A549 (cell line): ENCODE measurements at regions not wholly inside any gene's neighbourhood (a gene's known extent, or its start where the extent isn't known, plus 50 kb on each side); places are given as distances from the start of the nearest gene placed in this dataset.

Experiments
- CEBPB ChIP-seq, 2 experiments: fragments of >200 bp in 1 of 2; sonication (Bioruptor Twin) in 1 of 2; formaldehyde crosslinking in 1 of 2; IDR thresholded peaks; 2 replicates each; pipeline ENCODE4 v1.6.1; 2012 to 2016
- E2F6 ChIP-seq: IDR thresholded peaks from 2 replicates; pipeline ENCODE4 v1.6.1; 2012; ENCODE audit warnings: low read depth, borderline replicate concordance
- EP300 ChIP-seq, 2 experiments: fragments of >200 bp; sonication (Bioruptor Twin); formaldehyde crosslinking; IDR thresholded peaks; 2 replicates in 1 of 2; 3 replicates in 1 of 2; pipeline ENCODE4 v1.6.1; 2016 to 2017
- JUNB ChIP-seq: fragments of >200 bp; sonication (Bioruptor Twin); formaldehyde crosslinking; IDR thresholded peaks from 2 replicates; pipeline ENCODE4 v1.6.1; 2016
- KDM5A ChIP-seq: fragments of 200-600 bp; sonication (generic); IDR thresholded peaks from 2 replicates; pipeline ENCODE4 v1.6.1; 2016; ENCODE audit warnings: antibody characterized with exemption, mild to moderate bottlenecking
- NFE2L2 ChIP-seq: fragments of 150-350 bp; conservative IDR thresholded peaks from 2 replicates; pipeline ENCODE4 v1.6.1; 2014; ENCODE audit warnings: low read length
- POLR2A ChIP-seq: IDR thresholded peaks from 2 replicates; pipeline ENCODE4 v1.6.1; 2012; ENCODE audit warnings: mild to moderate bottlenecking, low read length
- POLR2AphosphoS2 ChIP-seq: conservative IDR thresholded peaks from 2 replicates; pipeline ENCODE4 v1.6.1; 2012; ENCODE audit warnings: low read length, improper control_type of control experiment, inconsistent platforms
- RAD21 ChIP-seq, 2 experiments: fragments of >200 bp in 1 of 2; sonication (Bioruptor Twin) in 1 of 2; formaldehyde crosslinking in 1 of 2; IDR thresholded peaks in 1 of 2; conservative IDR thresholded peaks in 1 of 2; 2 replicates in 1 of 2; 3 replicates in 1 of 2; pipeline ENCODE4 v1.6.1; 2012 to 2018; ENCODE audit warnings: inconsistent platforms in 1 of 2
- SREBF2 ChIP-seq: fragments of 450-650 bp; IDR thresholded peaks from 2 replicates; pipeline ENCODE4 v1.6.1; 2014; ENCODE audit warnings: mild to moderate bottlenecking, moderate library complexity
- USF2 ChIP-seq: fragments of 450-650 bp; IDR thresholded peaks from 2 replicates; pipeline ENCODE4 v1.6.1; 2014; ENCODE audit warnings: antibody characterized with exemption
- TF ChIP-seq, protein P1 (sequence below): fragments of >200 bp; sonication (Bioruptor Twin); formaldehyde crosslinking; IDR thresholded peaks from 3 replicates; pipeline ENCODE4 v1.5.1; 2016
- TF ChIP-seq, protein P2 (sequence below): fragments of 200-600 bp; sonication (generic); IDR thresholded peaks from 2 replicates; pipeline ENCODE4 v1.6.1; 2016; ENCODE audit warnings: antibody characterized with exemption, mild to moderate bottlenecking, moderate library complexity
- TF ChIP-seq, protein P3 (sequence below): fragments of 150-350 bp; IDR thresholded peaks from 2 replicates; pipeline ENCODE4 v1.6.1; 2014; ENCODE audit warnings: low read depth, mild to moderate bottlenecking, low read length

DNA sequence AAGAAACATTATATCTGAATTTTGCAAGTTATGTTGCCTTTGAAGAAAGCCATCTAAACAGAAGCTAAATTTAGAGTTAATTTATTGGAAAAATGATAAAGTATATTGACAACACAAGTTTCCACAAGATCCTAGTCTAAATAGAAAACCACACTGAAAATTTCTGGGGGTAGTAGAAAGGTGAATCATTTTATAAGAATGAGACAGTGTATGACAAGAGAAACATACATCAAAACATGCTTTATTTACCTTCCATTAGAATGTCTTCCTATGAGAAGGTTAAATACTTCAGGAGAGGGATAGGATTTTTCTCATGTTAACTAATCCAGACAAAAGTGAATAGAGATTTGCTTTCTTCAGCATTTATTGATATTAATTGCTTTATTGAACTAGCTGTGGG, 1389.8 kb upstream of the ZEB2 start:
- no peak for TF ChIP-seq POLR2A
- TF ChIP-seq, protein P1, sequence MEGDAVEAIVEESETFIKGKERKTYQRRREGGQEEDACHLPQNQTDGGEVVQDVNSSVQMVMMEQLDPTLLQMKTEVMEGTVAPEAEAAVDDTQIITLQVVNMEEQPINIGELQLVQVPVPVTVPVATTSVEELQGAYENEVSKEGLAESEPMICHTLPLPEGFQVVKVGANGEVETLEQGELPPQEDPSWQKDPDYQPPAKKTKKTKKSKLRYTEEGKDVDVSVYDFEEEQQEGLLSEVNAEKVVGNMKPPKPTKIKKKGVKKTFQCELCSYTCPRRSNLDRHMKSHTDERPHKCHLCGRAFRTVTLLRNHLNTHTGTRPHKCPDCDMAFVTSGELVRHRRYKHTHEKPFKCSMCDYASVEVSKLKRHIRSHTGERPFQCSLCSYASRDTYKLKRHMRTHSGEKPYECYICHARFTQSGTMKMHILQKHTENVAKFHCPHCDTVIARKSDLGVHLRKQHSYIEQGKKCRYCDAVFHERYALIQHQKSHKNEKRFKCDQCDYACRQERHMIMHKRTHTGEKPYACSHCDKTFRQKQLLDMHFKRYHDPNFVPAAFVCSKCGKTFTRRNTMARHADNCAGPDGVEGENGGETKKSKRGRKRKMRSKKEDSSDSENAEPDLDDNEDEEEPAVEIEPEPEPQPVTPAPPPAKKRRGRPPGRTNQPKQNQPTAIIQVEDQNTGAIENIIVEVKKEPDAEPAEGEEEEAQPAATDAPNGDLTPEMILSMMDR, result no peak
- no peak for TF ChIP-seq SREBF2
- no peak for TF ChIP-seq RAD21 (conservative IDR thresholded peaks at IDR 0.05 in 1 of 2, IDR thresholded peaks at IDR 0.05 in 1 of 2)
- no peak for TF ChIP-seq KDM5A
- no peak for TF ChIP-seq POLR2AphosphoS2
- TF ChIP-seq JUNB, result no peak
- TF ChIP-seq CEBPB (IDR thresholded peaks at IDR 0.05), result no peak
- TF ChIP-seq, protein P2, sequence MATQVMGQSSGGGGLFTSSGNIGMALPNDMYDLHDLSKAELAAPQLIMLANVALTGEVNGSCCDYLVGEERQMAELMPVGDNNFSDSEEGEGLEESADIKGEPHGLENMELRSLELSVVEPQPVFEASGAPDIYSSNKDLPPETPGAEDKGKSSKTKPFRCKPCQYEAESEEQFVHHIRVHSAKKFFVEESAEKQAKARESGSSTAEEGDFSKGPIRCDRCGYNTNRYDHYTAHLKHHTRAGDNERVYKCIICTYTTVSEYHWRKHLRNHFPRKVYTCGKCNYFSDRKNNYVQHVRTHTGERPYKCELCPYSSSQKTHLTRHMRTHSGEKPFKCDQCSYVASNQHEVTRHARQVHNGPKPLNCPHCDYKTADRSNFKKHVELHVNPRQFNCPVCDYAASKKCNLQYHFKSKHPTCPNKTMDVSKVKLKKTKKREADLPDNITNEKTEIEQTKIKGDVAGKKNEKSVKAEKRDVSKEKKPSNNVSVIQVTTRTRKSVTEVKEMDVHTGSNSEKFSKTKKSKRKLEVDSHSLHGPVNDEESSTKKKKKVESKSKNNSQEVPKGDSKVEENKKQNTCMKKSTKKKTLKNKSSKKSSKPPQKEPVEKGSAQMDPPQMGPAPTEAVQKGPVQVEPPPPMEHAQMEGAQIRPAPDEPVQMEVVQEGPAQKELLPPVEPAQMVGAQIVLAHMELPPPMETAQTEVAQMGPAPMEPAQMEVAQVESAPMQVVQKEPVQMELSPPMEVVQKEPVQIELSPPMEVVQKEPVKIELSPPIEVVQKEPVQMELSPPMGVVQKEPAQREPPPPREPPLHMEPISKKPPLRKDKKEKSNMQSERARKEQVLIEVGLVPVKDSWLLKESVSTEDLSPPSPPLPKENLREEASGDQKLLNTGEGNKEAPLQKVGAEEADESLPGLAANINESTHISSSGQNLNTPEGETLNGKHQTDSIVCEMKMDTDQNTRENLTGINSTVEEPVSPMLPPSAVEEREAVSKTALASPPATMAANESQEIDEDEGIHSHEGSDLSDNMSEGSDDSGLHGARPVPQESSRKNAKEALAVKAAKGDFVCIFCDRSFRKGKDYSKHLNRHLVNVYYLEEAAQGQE, result no peak
- TF ChIP-seq EP300 (IDR thresholded peaks at IDR 0.05), result no peak
- TF ChIP-seq, protein P3, sequence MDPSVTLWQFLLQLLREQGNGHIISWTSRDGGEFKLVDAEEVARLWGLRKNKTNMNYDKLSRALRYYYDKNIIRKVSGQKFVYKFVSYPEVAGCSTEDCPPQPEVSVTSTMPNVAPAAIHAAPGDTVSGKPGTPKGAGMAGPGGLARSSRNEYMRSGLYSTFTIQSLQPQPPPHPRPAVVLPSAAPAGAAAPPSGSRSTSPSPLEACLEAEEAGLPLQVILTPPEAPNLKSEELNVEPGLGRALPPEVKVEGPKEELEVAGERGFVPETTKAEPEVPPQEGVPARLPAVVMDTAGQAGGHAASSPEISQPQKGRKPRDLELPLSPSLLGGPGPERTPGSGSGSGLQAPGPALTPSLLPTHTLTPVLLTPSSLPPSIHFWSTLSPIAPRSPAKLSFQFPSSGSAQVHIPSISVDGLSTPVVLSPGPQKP, result no peak
- no peak for TF ChIP-seq E2F6
- no peak for TF ChIP-seq USF2
- no peak for TF ChIP-seq NFE2L2
